ENCODE measurements at regions not wholly inside any gene's neighbourhood (a gene's known extent, or its start where the extent isn't known, plus 50 kb on each side); places are given as distances from the start of the nearest gene placed in this dataset.

DNA sequence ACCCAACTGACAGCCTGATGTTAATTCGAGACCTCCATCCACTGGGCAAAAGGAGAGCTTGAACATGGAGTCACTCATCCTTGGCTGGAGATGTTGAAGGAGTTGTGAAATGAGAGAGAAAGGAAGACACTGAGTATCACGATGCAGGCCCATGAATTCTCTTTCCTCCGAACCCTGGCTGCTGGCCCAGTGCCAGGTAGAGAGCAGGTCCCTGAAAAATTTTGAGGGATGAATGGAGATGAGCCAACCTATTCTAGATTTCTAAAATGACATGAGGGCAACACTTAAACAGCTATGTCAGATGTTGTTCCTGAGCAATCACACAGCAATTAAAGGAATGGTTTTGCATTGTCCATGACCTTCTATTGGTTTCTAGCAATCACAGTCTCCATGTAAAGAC is 355.1 kb upstream of the ZMIZ1 start:
- no peak for DNase-seq
- no peak for ATAC-seq

GRCh38 chr10:78714225-78714624 is 354.5 kb upstream of the ZMIZ1 start:
- no peak for ATAC-seq
- DNase-seq = no peak

- ATAC-seq (peak; percentile 78), DNase-seq (no peak)
Observed at GRCh38 chr10:78715435-78715834, 353.3 kb upstream of the ZMIZ1 start.

- peak; percentile 64 for ATAC-seq
- no peak for DNase-seq
Observed at GRCh38 chr10:78716043-78716660, 352.6 kb upstream of the ZMIZ1 start.

DNA sequence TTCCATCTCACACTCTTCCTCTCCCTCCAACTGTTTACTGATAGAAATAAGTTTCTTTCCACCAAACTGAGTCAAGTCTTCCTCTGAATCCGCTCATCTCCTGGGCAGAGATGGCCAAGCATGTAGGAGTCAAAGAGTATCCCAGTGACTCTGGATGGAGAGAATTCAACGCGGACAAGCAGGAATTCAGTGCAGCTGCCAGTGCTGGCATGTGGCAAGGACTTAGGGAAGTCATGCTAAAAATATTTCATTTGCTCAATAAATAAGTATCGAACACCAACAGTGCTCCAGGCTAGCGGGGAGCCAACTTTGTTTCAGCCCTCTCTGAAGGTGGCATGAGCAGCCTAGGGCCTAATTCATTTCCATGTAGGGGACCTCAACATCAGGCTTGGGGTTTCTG is 351.6 kb upstream of the ZMIZ1 start:
- DNase-seq = no peak
- ATAC-seq = no peak

DNA sequence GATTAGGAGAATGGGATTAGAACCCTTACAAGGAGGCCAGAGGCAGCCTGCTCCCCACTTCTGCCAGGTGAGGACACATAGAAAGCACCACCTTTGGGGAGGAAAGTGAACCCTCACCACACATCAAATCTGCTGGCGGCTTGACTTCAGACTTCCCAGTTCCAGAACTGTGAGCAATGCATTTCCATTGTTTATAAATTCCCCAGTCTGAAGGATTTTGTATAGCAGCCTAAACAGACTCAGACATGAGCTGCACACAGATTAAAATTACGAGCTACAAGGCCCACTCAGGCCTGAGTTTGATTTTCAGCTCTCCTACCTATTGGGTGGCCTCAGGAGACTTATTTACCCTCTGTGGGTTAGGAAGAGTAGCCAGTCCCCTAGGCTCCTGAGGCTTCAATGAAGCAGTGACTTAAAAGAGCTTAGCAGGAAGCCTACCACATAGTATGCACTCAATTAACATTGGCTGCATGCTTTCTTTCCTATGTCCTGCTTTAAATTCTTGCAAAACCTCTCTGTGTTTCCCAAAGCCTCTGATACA is 350.7 kb upstream of the ZMIZ1 start:
- ATAC-seq (no peak), DNase-seq (no peak)

DNA sequence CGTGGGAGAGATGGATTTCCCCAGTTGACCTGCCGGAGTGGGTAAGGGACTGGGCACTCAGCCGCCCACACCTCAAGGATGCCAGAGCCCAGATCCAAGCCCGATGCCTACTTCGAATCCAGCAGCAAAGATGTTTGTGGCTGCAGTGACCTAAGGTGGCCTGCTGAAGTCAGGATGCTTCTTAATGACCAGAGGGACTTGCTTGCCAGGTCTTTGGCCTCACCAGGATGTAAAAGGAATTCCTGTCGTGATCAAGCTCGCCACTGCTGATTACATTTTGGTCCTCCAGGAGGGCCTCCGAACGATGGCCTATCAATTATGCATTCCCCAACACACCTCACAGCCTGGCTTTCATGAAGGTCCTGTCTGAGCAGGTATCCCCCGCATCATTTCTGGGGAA is 349.5 kb upstream of the ZMIZ1 start:
- ATAC-seq = no peak
- no peak for DNase-seq

DNA sequence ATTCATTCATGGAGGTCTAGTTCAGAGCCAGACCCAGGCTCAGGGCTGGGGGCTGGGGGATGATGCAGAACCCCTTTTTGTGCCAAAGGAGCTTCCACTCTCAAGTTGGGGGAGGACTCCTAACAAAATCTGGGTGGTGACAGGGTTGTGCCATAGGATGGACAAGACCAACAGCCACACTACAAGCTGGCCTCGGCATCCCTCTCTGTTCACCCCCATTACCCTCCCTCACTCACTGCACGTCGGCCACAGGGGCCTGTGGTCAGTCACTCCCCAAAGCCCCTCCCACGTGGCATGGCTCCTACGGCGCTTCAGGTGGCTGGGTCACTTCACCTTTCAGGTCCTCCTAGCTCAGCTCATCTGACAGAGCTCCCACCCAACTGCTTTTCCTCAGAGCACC is 348.7 kb upstream of the ZMIZ1 start:
- ATAC-seq = no peak
- DNase-seq = no peak

DNA sequence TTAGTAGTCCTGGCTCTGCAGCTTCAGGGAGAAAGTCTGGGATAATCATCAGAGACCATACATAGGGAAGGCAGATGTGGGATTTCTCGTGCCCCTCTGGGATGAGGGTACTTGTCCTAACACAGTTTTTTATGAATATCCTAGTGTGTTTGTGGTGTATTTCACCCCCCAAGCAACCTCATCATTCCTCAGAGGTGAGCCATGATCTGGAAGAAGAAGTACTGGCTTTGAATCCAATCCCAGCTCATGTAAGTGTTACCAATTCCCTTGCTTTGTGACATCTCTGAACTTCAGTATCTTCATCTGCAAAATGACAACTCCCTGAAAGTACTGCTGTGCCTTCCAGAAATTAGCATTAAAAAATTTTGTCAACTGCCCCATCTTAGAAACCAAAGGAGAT is 347.5 kb upstream of the ZMIZ1 start:
- no peak for ATAC-seq
- DNase-seq = no peak

- DNase-seq (no peak), ATAC-seq (no peak)
Observed at GRCh38 chr10:78724846-78725245, 343.9 kb upstream of the ZMIZ1 start.

GRCh38 chr10:78726171-78726570 is 342.6 kb upstream of the ZMIZ1 start:
- ATAC-seq = no peak
- DNase-seq = no peak

GRCh38 chr10:78727251-78727650 is 341.5 kb upstream of the ZMIZ1 start:
- ATAC-seq (no peak), DNase-seq (no peak)

DNA sequence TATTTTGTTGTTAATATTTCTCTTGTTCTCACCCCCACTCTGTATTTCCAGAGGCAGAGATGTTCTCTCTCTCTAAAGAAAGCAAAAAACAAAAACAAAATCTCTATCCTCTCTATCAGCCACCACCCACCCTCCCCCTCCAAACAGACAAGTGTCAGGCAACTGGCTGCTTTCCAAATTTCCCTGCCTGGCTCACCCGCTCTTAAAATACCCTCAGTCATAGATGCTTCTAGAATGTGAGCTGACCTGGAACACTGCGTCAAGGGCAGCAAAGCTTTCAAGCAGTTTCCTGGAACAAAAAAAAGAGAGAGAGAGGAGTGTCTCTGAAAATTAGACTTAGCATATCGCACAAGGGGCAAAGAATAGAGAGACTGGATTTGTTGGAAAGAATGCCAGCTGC is 341.0 kb upstream of the ZMIZ1 start:
- DNase-seq (no peak), ATAC-seq (no peak)

DNA sequence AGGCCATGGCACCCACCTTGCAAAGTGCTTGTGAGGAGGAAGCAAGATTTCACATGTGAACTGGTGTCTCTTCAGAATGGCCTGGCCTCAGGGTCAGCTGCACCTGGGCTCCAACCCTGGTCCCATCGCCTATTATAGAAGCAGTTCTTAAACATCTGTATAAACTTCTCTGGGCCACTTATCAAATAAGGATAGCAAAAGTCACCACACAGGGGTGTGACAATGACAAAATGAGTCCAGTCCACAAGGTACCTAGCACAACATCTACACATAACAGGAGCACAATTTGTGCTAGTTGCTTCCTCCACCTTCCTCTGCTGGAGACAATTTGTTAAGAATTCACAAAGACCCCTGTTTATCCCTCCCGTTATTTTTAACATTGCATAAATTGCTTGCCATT is 340.6 kb upstream of the ZMIZ1 start:
- DNase-seq (no peak), ATAC-seq (no peak)

- DNase-seq = no peak
- no peak for ATAC-seq
Observed at GRCh38 chr10:78729366-78729765, 339.4 kb upstream of the ZMIZ1 start.

DNA sequence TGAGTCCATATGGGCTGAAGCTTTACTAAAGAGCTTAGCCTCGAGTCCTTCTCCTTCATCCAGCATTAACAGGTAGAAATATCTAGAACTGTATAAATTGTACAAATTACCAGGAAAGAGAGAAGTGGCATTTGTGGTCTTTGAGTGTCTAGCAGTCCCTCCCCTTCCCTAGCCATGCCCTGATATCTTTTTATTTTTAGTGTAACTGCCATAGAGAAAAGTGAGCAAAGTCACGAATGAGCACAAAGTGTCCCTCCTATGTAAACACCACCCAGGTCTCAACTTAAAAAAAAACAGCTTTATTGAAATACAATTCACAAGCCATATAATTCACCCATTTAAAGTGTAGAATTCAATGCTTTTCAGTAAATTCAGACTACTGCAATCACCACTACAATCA is 339.0 kb upstream of the ZMIZ1 start:
- no peak for ATAC-seq
- no peak for DNase-seq

DNA sequence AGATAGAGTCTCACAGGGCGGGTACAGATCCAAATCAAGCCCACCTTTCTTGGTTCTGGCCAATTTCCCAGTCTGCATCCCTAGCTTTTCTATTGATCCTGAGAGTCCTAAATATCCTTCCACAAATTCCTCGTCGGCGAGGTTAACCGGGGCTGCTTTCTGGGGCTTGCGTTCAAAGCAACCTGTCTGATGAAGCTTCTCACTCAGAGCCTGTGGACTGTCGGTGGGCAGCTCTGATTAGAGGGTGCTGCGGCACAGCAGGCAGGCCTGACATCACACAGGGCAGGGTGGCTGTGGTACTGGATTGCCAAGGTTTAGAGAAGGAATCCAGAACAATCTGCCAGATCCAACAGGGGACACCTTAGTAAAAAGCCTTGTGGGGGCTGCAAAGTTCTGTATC is 338.0 kb upstream of the ZMIZ1 start:
- ATAC-seq (no peak), DNase-seq (no peak)

DNA sequence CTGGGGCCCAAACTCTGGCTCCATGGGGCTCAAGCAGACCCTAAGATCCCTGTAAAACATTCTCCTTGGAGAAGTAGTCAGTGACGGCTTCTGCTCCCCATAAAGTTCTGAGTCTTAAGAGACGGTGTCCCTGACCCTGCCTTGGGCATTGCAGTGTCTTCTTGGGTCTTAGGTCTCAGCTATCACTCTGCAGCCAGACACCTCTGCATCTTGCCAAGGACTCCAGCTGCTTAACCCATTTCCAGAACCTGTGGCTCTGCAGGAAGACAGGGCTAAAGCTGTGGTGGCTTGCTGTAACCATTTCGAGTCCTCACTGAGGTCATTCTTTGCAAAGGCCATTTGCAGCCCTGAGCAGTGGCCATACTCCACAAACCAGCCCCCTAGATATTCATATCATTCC is 337.1 kb upstream of the ZMIZ1 start:
- ATAC-seq (no peak), DNase-seq (no peak)

DNA sequence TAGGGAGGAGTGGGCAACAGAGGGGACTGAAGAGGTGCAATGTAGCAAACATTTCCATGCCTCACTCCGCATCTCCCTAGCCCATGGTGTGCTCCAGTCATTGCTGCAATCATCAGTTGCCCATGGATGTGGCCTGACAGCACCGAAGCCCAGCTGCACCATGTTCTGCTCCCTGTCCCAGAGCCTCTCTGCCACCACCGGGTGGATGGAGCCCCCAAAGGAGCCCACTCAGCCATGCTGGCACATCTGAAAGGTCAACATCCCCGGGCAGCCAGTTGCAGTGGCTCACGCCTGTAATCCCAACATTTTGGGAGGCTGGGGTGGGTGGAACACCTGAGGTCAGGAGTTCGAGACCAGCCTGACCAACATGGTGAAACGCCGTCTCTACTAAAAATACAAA is 336.4 kb upstream of the ZMIZ1 start:
- DNase-seq (no peak), ATAC-seq (no peak)

- DNase-seq (no peak), ATAC-seq (no peak)
Observed at GRCh38 chr10:78736926-78737630, 331.7 kb upstream of the ZMIZ1 start.

GRCh38 chr10:78737883-78738856 is 330.6 kb upstream of the ZMIZ1 start:
- ATAC-seq (no peak), DNase-seq (no peak)

DNA sequence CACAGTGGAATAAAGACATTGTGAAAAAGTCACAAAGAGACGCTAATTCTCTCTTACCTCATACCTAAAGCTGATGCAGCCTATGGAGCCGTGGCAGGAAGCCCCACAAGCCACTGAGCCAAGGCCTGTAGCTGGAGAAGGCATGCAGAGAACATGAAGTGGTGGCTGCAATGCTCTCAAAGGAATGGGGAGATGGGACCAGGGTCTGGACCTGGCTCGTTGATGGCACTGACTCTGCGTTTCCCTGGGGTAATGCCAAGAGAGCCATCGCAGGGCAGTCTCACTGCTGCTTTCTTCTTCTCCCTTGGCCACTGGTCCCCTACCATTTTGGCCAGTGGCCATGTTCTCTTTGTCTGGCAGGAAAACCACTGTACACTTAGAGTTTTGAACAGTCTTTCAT is 329.9 kb upstream of the ZMIZ1 start:
- no peak for DNase-seq
- ATAC-seq = no peak
